Loucy (cell line): ENCODE measurements at regions not wholly inside any gene's neighbourhood (a gene's known extent, or its start where the extent isn't known, plus 50 kb on each side); places are given as distances from the start of the nearest gene placed in this dataset.

Source experiments
- H2AFZ ChIP-seq: fragments of 200-600 bp; sonication (generic); 2 replicates; pipeline ENCODE4 v1.6.0; 2016; ENCODE audit warnings: antibody characterized with exemption, mild to moderate bottlenecking, low read length, moderate library complexity
- H3F3A ChIP-seq: fragments of 200-600 bp; 2 replicates; pipeline ENCODE4 v1.6.0; 2016; ENCODE audit warnings: antibody characterized with exemption, low read depth, mild to moderate bottlenecking
- H3K27me3 ChIP-seq: fragments of 200-600 bp; sonication (generic); 2 replicates; pipeline ENCODE4 v1.6.1; 2014; ENCODE audit warnings: low read length, mild to moderate bottlenecking; ENCODE audit not compliant: insufficient read depth, poor library complexity, severe bottlenecking
- H3K36me3 ChIP-seq: fragments of 200-600 bp; sonication (generic); 2 replicates; pipeline ENCODE4 v1.6.1; 2016; ENCODE audit warnings: low read length; ENCODE audit not compliant: insufficient read depth
- H3K4me1 ChIP-seq: fragments of 200-600 bp; sonication (generic); 2 replicates; pipeline ENCODE4 v1.5.1; 2014; ENCODE audit warnings: low read length, mild to moderate bottlenecking; ENCODE audit not compliant: insufficient read depth, poor library complexity, severe bottlenecking
- H3K4me2 ChIP-seq: fragments of 200-600 bp; sonication (generic); 2 replicates; pipeline ENCODE4 v1.6.0; 2014; ENCODE audit warnings: antibody characterized with exemption, low read length, low read depth, mild to moderate bottlenecking; ENCODE audit not compliant: poor library complexity, severe bottlenecking
- H3K4me3 ChIP-seq: fragments of 200-600 bp; sonication (generic); 2 replicates; pipeline ENCODE4 v1.5.1; 2014; ENCODE audit warnings: low read length, mild to moderate bottlenecking, mixed read lengths; ENCODE audit not compliant: poor library complexity, severe bottlenecking
- H3K79me2 ChIP-seq: fragments of 200-600 bp; sonication (generic); 2 replicates; pipeline ENCODE4 v1.6.1; 2014; ENCODE audit warnings: low read length; ENCODE audit not compliant: insufficient read depth
- H3K9ac ChIP-seq: fragments of 200-600 bp; sonication (generic); 2 replicates; pipeline ENCODE4 v1.6.0; 2014; ENCODE audit warnings: mild to moderate bottlenecking, low read depth, low read length, moderate library complexity; ENCODE audit not compliant: poor library complexity, severe bottlenecking
- H3K9me2 ChIP-seq: fragments of 200-600 bp; sonication (generic); replicated peaks from 2 replicates; pipeline ENCODE4 v1.6.1; 2016; ENCODE audit warnings: low read depth, low read length, mixed read lengths
- H3K9me3 ChIP-seq: fragments of 200-600 bp; sonication (generic); 2 replicates; pipeline ENCODE4 v1.6.1; 2014; ENCODE audit warnings: mild to moderate bottlenecking, antibody characterized with exemption, low read length, low read depth; ENCODE audit not compliant: insufficient read depth
- H4K20me1 ChIP-seq: fragments of 200-600 bp; sonication (generic); 2 replicates; pipeline ENCODE4 v1.6.0; 2014; ENCODE audit warnings: antibody characterized with exemption, low read length, mild to moderate bottlenecking; ENCODE audit not compliant: insufficient read depth, poor library complexity, severe bottlenecking
- CTCF ChIP-seq: fragments of 200-600 bp; sonication (generic); conservative IDR thresholded peaks from 2 replicates; pipeline ENCODE4 v1.5.1; 2014; ENCODE audit warnings: mild to moderate bottlenecking, antibody characterized with exemption, low read length
- EZH2phosphoT487 ChIP-seq: fragments of 200-600 bp; IDR thresholded peaks from 2 replicates; pipeline ENCODE4 v1.6.1; 2018; ENCODE audit warnings: antibody characterized with exemption, mild to moderate bottlenecking, moderate library complexity, borderline replicate concordance

- Histone ChIP-seq H3K27me3 (no peaks in the 10 kb centered on the region), H3K36me3 (no peaks in the 10 kb centered on the region), H3K79me2 (no peaks in the 10 kb centered on the region), H3K9ac (no peak overlapping the region), H2AFZ (no peak overlapping the region), H3K4me1 (no peaks in the 10 kb centered on the region), H3F3A (no peaks in the 10 kb centered on the region), H3K9me2 (no peaks in the 10 kb centered on the region), H3K4me3 (no peak overlapping the region), H3K9me3 (no peaks in the 10 kb centered on the region), H3K4me2 (no peak overlapping the region), H4K20me1 (no peaks in the 10 kb centered on the region)
- TF ChIP-seq EZH2phosphoT487 (no peak), CTCF (no peak)
Measured at GRCh38 chr5:57993866-57994265, 466.0 kb downstream of the PLK2 start.

- H3F3A ChIP-seq, result no peaks in the 10 kb centered on the region
- H3K4me1 ChIP-seq, result no peaks in the 10 kb centered on the region
- no peak for TF ChIP-seq CTCF
- no peak for TF ChIP-seq EZH2phosphoT487
Measured at GRCh38 chr5:57989378-57989777, 470.5 kb downstream of the PLK2 start.

GRCh38 chr5:57988813-57989212 lies 471.1 kb downstream of the PLK2 start:
- Histone ChIP-seq H3K36me3 (no peaks in the 10 kb centered on the region), H3K4me2 (no peak overlapping the region), H3K9me2 (no peaks in the 10 kb centered on the region), H3K4me3 (no peak overlapping the region), H3K9ac (no peak overlapping the region), H3K9me3 (no peaks in the 10 kb centered on the region), H3F3A (no peaks in the 10 kb centered on the region), H3K27me3 (no peaks in the 10 kb centered on the region), H3K4me1 (no peaks in the 10 kb centered on the region), H3K79me2 (no peaks in the 10 kb centered on the region), H4K20me1 (no peaks in the 10 kb centered on the region), H2AFZ (no peak overlapping the region)
- no peak for TF ChIP-seq CTCF
- no peak for TF ChIP-seq EZH2phosphoT487

More at GRCh38 chr5:57989378-57989777, 470.5 kb downstream of the PLK2 start:
- Histone ChIP-seq H3K9ac (no peak overlapping the region), H3K4me3 (no peak overlapping the region), H3K79me2 (no peaks in the 10 kb centered on the region), H3K4me2 (no peak overlapping the region), H2AFZ (no peak overlapping the region), H3K27me3 (no peaks in the 10 kb centered on the region), H3K36me3 (no peaks in the 10 kb centered on the region), H3K9me2 (no peaks in the 10 kb centered on the region), H4K20me1 (no peaks in the 10 kb centered on the region), H3K9me3 (no peaks in the 10 kb centered on the region)
